ENCODE measurements at regions not wholly inside any gene's neighbourhood (a gene's known extent, or its start where the extent isn't known, plus 50 kb on each side); places are given as distances from the start of the nearest gene placed in this dataset.
A peak's percentile ranks its signal among the peaks of the same experiment; 100 is the strongest.
"Not testable (repeated sequence)": the region's sequence is repeated elsewhere in the genome, so short reads cannot be mapped to it uniquely, and the experiment has no call there.

GRCh38 chr14:71332476-71332875 is 425.2 kb downstream of the PCNX1 start:
- no peak for DNase-seq

- DNase-seq: peak in 1 of 5 donors; percentile 28
These were observed 426.4 kb downstream of the PCNX1 start for GRCh38 chr14:71333705-71334104.

- no peak for DNase-seq
These were observed 429.4 kb downstream of the PCNX1 start for GRCh38 chr14:71336489-71337192.

- no peak for DNase-seq
These were observed 430.9 kb downstream of the PCNX1 start for GRCh38 chr14:71338153-71338552.

- no peak for DNase-seq
These were observed 432.6 kb downstream of the PCNX1 start for GRCh38 chr14:71339650-71340415.

- DNase-seq: no peak
These were observed 433.9 kb downstream of the PCNX1 start for GRCh38 chr14:71341156-71341555.

- no peak for DNase-seq
These were observed 436.5 kb downstream of the PCNX1 start for GRCh38 chr14:71343724-71344123.

- DNase-seq: no peak
These were observed 437.2 kb downstream of the PCNX1 start for GRCh38 chr14:71344506-71344905.

- no peak for DNase-seq
These were observed 439.4 kb downstream of the PCNX1 start for GRCh38 chr14:71346685-71347084.

GRCh38 chr14:71348394-71348793 is 441.1 kb downstream of the PCNX1 start:
- no peak for DNase-seq

GRCh38 chr14:71348817-71349216 is 441.6 kb downstream of the PCNX1 start:
- DNase-seq: no peak

GRCh38 chr14:71354142-71354541 is 446.9 kb downstream of the PCNX1 start:
- no peak for DNase-seq

- no peak for DNase-seq
These were observed 447.5 kb downstream of the PCNX1 start for GRCh38 chr14:71354801-71355200.

- DNase-seq: no peak
These were observed 448.3 kb downstream of the PCNX1 start for GRCh38 chr14:71355324-71356201.

GRCh38 chr14:71358209-71358931 is 451.1 kb downstream of the PCNX1 start:
- DNase-seq: no peak

- DNase-seq: not testable (repeated sequence)
These were observed 451.7 kb downstream of the PCNX1 start for GRCh38 chr14:71358932-71359421.

GRCh38 chr14:71359823-71360222 is 452.6 kb downstream of the PCNX1 start:
- no peak for DNase-seq

- no peak for DNase-seq
These were observed 454.1 kb downstream of the PCNX1 start for GRCh38 chr14:71361336-71361735.

- DNase-seq: no peak
These were observed 454.6 kb downstream of the PCNX1 start for GRCh38 chr14:71361874-71362273.

- no peak for DNase-seq
These were observed 455.0 kb downstream of the PCNX1 start for GRCh38 chr14:71362282-71362681.

- DNase-seq: no peak
These were observed 455.8 kb downstream of the PCNX1 start for GRCh38 chr14:71362920-71363584.

Data from T-helper 1 cell (primary cell).